ENCODE measurements at regions not wholly inside any gene's neighbourhood (a gene's known extent, or its start where the extent isn't known, plus 50 kb on each side); places are given as distances from the start of the nearest gene placed in this dataset.

- ChIA-PET CTCF (interaction anchor here (2.3 kb wide), 1 partner anchor 16 kb away, joined by 5 read pairs; no protein-coding TSS in a partner anchor), POLR2A (no interaction called here)
- TF ChIP-seq CTCF (IDR thresholded peaks at IDR 0.05; ENCODE audit: control extremely low read depth, extremely low read depth, low read depth, missing control alignments), result no peak
- DNase-seq (ENCODE audit: extremely low spot score), result no peak
These were observed 796.6 kb downstream of the TLE1 start for GRCh38 chr9:80892703-80893102.

- no peak for TF ChIP-seq CTCF (IDR thresholded peaks at IDR 0.05; ENCODE audit: control extremely low read depth, extremely low read depth, low read depth, missing control alignments)
- no peak for DNase-seq (ENCODE audit: extremely low spot score)
- CTCF ChIA-PET, result no interaction called here
- POLR2A ChIA-PET, result no interaction called here
These were observed 799.2 kb downstream of the TLE1 start for GRCh38 chr9:80890124-80890523.

- ChIA-PET POLR2A (no interaction called here), CTCF (interaction anchor here (1.2 kb wide), 1 partner anchor 8 kb away, joined by 3 read pairs; no protein-coding TSS in a partner anchor)
- TF ChIP-seq CTCF (IDR thresholded peaks at IDR 0.05; ENCODE audit: control extremely low read depth, extremely low read depth, low read depth, missing control alignments), result no peak
- DNase-seq (ENCODE audit: extremely low spot score), result no peak
These were observed 803.5 kb downstream of the TLE1 start for GRCh38 chr9:80885894-80886293.

GRCh38 chr9:80883826-80884579, 805.3 kb downstream of the TLE1 start:
- no peak for DNase-seq (ENCODE audit: extremely low spot score)

GRCh38 chr9:80883426-80883825, 805.9 kb downstream of the TLE1 start:
- no peak for DNase-seq (ENCODE audit: extremely low spot score)
- no peak for TF ChIP-seq CTCF (IDR thresholded peaks at IDR 0.05; ENCODE audit: control extremely low read depth, extremely low read depth, low read depth, missing control alignments)
- ChIA-PET CTCF (interaction anchor here (2.3 kb wide), 1 partner anchor 8 kb away, joined by 9 read pairs; no protein-coding TSS in a partner anchor), POLR2A (no interaction called here)

More at GRCh38 chr9:80883826-80884579, 805.3 kb downstream of the TLE1 start:
- ChIA-PET CTCF (interaction anchor here (2.3 kb wide), 1 partner anchor 9 kb away, joined by 9 read pairs; no protein-coding TSS in a partner anchor), POLR2A (no interaction called here)
- no peak for TF ChIP-seq CTCF (IDR thresholded peaks at IDR 0.05; ENCODE audit: control extremely low read depth, extremely low read depth, low read depth, missing control alignments)

- CTCF ChIA-PET, result interaction anchor here (0.8 kb wide), 1 partner anchor 12 kb away, joined by 3 read pairs; no protein-coding TSS in a partner anchor
- DNase-seq (ENCODE audit: extremely low spot score), result no peak
- POLR2A ChIA-PET, result no interaction called here
- TF ChIP-seq CTCF (IDR thresholded peaks at IDR 0.05; ENCODE audit: control extremely low read depth, extremely low read depth, low read depth, missing control alignments), result no peak
These were observed 807.4 kb downstream of the TLE1 start for GRCh38 chr9:80881940-80882339.

All from GM10248 (cell line).